ELR (cell line): ENCODE measurements at regions not wholly inside any gene's neighbourhood (a gene's known extent, or its start where the extent isn't known, plus 50 kb on each side); places are given as distances from the start of the nearest gene placed in this dataset.
"Not testable (repeated sequence)": the region's sequence is repeated elsewhere in the genome, so short reads cannot be mapped to it uniquely, and the experiment has no call there.

Experiments used
- DNase-seq: peaks from one replicate; pipeline ENCODE4 v3.0.0-alpha.2; 2015; ENCODE audit warnings: low read depth

DNA sequence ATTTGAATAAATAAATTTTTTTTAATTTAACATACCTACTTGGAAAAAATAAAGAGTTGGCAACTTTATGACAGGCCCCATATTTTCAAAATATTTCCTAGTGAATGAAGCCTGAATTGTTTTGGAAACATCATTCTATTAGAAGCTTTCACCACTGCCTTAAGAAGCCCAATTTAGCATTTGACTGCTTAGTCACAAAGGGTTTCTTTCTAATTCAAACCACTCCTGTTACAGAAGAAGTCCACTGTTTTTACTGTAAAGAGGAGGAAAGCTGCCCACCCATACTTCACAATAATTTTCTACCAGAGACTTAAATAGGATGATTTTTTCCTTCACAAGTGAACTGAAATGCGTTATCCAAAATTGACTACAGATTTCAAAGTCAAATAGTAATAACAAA, 534.6 kb upstream of the PTBP2 start:
- no peak for DNase-seq

- DNase-seq, result no peak
Observed at GRCh38 chr1:96191165-96191564, 530.4 kb upstream of the PTBP2 start.

DNA sequence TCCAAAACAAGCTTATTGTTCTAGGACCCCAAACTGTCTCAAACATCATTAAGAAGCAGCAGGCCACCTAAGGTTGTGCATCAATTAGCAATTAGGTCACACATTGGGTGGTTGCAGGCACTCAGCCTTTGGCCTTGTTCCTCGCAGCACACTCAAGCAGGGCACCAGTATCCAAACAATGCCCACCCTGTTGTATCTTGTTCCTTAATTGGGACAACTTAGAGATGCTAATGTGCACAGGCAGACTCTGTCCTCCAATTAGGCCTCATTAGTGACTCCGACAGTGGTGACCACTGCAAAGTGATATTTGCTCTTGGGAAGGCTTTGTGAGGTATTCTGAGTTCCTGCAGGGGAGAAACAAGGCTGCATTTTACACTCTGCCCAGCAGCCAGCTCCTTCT, 515.1 kb upstream of the PTBP2 start:
- no peak for DNase-seq

DNA sequence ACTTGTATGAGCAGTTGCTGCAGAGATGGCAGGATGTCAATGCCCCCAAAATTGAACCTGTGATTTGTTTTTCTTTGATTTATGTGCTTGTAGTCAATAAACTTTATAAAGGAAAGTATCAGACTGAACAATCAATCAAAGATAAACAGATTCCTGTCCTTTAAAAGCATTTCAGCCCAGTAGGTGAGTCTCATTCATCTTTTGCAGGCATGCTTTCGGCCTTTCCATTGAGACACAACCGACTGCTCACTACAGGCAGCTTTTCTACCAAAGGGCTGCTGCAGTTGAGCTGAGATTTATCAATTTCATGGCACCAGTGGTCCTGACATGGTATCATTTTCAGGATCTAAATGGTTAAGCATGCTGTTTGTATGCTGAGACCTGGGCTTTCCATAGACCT, 513.6 kb upstream of the PTBP2 start:
- DNase-seq, result no peak

DNA sequence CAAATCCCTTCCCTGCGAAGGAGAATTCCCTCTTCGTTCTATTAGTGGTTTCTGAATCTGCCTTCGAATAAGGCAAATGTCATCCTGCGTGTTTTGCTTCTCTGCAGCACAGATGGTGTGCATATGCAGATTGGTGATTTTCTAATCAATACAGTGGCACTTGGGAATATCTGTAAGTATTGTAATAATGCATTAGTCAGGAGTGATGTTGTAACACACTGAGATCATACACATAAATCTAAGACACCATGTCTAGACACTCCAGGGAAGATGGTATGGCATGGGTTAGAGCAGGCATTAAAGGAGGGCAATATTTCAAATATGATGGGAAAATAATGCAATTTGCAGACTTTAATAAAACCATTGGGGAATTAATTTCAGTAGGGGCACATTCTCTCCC, 513.2 kb upstream of the PTBP2 start:
- no peak for DNase-seq

DNA sequence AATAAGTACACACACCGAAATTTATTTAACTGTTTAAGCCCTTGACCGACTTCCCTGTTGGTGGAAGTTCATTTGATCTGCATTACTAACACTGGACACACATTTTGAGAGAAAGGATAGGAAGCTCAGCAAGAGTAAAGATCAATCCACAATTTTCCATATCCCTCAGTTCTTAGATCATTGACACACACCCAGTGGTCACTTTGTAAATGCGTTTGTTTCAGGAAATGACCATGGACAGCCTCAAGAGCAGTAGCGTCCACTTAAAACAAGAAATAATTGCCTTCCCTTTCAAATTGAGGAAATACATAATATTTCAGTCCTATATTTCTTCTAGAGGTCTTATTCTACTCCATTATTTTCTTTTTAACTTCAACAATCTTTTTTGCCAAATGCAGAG, 511.5 kb upstream of the PTBP2 start:
- no peak for DNase-seq

DNA sequence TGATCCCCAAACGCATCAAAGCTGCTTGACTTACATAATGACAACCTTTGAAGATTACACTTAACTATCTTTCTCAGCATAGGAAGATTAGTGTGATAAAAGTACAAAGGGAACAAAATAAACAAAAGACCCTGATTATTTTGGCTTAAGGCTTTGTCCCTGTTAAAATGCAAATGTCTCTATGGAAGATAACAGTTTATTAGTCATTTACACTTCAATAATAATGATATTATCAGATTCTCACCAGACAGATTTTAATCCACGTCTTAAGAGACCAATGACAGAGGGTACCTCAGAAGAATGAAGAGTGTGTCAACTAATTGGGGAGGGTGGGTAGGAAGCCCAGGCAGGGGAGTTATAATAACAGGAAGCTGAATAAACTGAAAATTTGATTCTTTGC, 510.4 kb upstream of the PTBP2 start:
- no peak for DNase-seq

GRCh38 chr1:96214982-96215381, 506.6 kb upstream of the PTBP2 start:
- DNase-seq, result no peak

GRCh38 chr1:96220651-96221050, 500.9 kb upstream of the PTBP2 start:
- no peak for DNase-seq

DNA sequence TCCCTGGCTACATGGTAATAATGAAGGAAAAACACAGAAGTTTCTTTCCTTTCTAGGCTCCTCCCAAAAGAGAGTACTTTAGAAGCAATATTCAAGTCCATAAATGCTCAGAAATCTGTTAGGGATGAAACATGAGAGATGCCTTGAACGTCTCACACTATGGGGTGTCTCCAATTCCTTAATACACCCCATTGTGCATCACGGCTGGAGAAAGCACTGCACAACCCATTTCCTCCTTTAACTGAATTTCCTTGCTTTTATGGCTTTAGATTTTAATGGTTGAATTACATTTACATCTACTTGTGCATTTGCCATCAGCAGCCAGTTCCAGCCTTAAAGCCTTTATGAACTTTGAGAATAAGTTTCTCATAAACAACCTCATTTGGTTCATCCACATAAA, 498.9 kb upstream of the PTBP2 start:
- DNase-seq, result no peak

DNA sequence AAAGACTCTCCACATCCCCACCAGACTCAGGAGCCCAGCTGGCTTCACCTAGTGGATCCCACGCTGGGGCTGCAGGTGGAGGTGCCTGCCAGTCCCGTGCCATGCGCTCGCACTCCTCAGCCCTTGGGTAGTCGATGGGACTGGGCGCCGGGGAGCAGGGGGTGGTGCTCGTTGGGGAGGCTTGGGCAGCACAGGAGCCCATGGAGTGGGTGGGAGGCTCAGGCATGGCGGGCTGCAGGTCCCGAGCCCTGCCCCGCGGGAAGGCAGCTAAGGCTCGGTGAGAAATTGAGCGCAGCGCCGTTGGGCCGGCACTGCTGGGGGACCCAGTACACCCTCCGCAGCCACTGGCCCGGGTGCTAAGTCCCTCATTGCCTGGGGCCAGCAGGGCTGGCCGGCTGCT, 497.4 kb upstream of the PTBP2 start:
- not testable (repeated sequence) for DNase-seq

DNA sequence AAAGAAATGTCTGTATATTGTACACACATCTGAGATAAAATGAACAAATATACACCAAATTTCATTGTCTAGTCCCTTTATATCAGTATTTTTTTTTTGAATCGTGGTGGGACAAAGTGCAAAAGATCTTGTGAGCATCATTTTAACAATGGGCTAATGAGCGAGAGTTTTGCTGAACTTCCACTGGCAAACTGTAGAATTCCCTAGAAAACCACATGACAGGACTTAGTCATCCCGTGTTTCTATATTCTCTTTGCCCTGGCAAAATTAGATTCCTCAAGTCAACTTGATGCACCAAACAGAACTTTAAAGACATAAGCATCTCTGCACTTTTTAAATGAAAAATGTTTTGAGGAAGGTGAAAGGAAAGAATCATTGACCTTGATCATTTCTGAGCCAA, 488.2 kb upstream of the PTBP2 start:
- peak; percentile 8 for DNase-seq

DNA sequence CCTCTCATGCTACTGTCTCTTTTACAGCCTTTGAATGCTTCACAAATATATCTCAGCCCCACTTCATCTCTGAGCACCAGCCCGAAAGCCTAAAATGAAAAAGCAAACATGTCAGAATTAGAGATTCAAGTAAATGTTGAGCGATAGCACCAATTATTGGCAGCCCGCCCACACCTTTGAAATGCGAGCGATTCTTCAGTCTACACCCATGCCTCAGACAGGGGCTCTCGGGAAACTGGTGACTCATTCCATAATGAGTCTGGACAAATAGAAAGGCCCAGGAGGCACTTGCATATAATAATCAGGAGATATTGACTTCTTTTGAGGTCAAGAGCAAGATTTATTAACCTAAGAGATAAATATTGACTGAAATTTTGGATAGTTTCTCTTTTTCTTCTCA, 487.3 kb upstream of the PTBP2 start:
- DNase-seq, result peak; percentile 39

DNA sequence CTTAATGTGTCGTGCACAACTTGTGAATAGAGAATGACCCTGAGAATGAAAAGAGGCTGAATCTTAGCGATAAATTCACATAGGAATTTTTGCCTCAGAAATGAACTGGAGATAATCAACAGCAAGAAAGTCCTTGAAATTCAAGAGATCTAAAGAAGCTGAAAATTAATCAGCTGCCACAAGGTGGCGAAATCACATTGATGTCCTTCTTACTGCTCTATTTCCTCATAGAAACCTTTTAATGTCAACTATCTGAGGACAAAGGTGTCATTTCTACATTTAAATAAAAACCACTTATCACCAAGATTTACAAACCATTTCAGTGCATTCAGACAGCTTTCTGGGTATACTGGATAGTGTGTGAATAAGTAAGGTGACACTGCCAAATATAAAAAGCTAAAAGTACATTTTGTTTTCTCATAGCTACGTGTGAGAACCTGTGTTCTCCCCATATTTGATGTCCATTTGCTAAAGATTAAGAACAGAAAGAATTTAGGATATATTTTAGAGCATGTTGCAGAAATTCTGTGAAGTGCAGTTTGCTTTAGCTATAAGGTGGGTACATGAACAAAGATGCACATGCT, 485.3 kb upstream of the PTBP2 start:
- DNase-seq, result peak; percentile 71

DNA sequence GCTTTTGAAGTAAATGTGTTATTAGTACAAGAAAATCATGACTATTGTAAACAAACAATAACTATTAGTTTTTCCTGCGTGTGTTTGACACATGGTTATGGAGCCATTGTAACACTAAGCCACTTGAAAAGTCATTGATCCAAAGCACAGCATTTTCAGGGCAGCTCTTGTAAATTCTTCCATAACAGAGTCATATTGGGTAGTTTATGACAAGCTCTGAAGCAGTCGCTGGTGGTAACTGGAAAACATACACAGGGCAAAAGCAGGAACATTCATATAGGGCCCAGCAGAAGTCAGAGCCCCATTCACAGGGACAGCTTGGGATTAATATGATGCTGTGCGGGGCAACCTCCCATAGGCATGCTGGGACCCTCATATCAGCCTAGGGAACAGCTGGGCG, 483.2 kb upstream of the PTBP2 start:
- DNase-seq, result no peak

GRCh38 chr1:96240438-96240837, 481.1 kb upstream of the PTBP2 start:
- DNase-seq, result no peak

DNA sequence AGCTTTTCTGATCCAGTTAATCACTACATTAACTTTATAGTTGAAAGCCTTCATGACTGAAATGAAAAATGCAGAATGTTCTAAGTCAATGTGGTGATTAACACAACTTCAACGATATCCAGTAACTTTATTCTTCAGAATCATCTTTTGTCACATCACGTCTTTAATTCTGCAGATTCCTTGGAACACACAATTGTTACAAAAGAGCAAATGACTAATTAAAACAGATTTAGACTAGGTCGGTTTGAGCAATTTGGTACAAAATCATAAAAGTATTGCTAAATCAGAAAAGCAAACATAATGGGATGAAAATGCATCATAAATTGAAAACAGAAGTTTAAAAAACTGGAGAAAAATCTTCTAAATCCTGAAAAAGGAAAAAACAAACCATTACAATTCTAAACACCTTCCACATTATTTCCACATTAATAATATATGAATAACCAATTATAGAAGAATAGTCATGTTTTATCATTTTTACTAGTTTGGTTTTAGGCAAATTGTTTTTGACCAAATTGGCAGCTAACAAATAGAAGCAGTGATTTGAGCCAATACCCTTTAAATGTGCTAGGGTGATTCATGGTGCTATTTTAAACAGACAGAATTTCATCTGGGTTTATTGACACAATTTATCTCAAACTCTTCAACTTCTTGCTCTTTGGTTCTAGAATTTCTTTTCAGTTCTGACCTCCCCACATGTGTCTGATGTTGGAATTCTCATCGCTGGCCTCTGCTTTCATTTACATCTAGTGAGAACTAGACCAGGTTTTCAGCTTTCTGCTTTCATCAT, 468.1 kb upstream of the PTBP2 start:
- DNase-seq, result no peak

DNA sequence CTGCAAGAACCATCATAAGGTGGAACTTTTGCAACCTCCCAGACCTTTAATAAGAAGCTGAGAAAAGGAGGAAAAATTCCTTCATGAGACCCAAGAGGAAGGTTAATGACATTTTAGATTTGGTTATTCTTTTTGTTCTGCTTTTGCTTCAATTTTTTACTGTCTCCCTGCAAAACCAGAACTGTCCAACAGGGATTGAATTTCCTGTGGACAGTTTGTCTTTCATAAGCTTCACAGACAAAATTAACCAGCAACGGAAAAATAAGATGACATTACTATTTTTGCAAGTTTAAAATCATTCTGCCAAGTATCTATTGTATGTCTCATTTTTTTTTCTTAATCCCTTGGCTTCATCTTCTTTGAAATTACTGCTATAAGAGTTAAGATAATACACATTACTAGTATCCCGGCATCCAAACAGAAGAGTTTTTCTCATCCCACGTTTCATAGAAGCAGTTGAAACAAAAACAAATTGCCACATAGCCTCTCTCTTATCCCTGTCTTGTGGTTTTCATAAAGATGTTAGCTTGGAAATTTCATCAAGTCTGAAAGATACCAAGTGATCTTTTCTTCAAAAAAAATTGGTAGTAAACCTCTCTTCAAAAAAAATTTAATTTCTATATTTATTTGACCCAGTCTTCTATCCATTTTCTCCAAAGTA, 465.3 kb upstream of the PTBP2 start:
- DNase-seq, result no peak

GRCh38 chr1:96259399-96259798, 462.2 kb upstream of the PTBP2 start:
- no peak for DNase-seq

GRCh38 chr1:96281491-96281890, 440.1 kb upstream of the PTBP2 start:
- DNase-seq, result no peak

DNA sequence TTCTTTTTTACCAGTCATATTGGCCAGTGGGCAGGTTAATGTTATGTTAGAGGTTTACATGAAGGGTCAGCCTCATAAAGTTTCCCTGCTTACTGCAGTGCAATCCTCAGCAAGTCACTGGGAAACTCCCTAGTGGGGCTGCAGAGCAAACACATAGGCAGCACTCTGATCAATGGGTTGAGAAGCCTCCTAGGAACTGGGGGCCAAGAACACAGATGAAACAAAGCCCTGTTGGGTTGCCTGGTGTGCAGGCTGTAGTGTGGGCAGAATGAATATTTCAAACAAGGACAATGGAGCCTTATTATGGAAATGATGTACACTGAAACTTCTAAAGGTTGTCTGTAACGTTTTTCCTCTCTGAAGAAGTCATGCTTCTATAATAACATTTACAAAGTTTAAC, 431.6 kb upstream of the PTBP2 start:
- DNase-seq, result no peak

GRCh38 chr1:96290801-96291200, 430.8 kb upstream of the PTBP2 start:
- DNase-seq, result no peak

GRCh38 chr1:96291468-96291867, 430.1 kb upstream of the PTBP2 start:
- no peak for DNase-seq

- no peak for DNase-seq
Observed at GRCh38 chr1:96292141-96292540, 429.4 kb upstream of the PTBP2 start.
